Neural cell (in vitro differentiated cells): ENCODE measurements at regions not wholly inside any gene's neighbourhood (a gene's known extent, or its start where the extent isn't known, plus 50 kb on each side); places are given as distances from the start of the nearest gene placed in this dataset.

Experiments used
- CTCF ChIP-seq: fragments of 450-650 bp; IDR thresholded peaks from 2 replicates; pipeline ENCODE4 v1.5.1; 2014; ENCODE audit warnings: antibody characterized with exemption, mild to moderate bottlenecking, moderate library complexity; ENCODE audit not compliant: poor library complexity, severe bottlenecking
- EZH2 ChIP-seq: fragments of 200-600, 300-800 bp; shearing (Covaris generic), sonication (generic); IDR thresholded peaks from 2 replicates; pipeline ENCODE4 v1.6.1; 2014; ENCODE audit warnings: antibody characterized with exemption, low read length, borderline replicate concordance, mild to moderate bottlenecking; ENCODE audit not compliant: insufficient read depth, poor library complexity, severe bottlenecking

DNA sequence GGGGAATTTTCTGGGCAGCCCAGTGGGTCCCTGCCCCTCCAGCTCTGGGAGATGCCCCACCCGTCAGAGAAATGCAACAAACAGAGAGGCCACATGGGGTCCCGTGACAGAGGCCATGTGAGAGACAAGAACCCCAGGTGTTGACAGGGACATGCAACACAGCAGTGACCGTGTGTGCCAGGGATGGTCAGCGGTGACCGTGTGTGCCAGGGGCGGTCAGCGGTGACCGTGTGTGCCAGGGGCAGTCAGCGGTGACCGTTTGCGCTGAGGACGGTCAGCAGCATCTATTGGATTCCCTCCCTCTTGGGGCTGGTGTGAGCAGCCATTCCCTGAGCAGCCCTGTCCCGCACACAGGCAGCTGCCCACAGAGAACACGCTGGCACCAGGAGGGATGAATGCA is 146.6 kb upstream of the OTOS start:
- no peak for TF ChIP-seq CTCF
- TF ChIP-seq EZH2, result no peak
